ENCODE measurements at regions not wholly inside any gene's neighbourhood (a gene's known extent, or its start where the extent isn't known, plus 50 kb on each side); places are given as distances from the start of the nearest gene placed in this dataset.

GRCh38 chr13:90416938-90417337 lies 930.5 kb upstream of the MIR17HG start:
- H3K36me3 Mint-ChIP-seq (ENCODE audit: low read depth), result no peaks in the 10 kb centered on the region
- H3K4me1 Mint-ChIP-seq, result no peaks in the 10 kb centered on the region
- ATAC-seq (replicated peaks), result no peak
- H3K27me3 Mint-ChIP-seq, result no peaks in the 10 kb centered on the region
- no peak overlapping the region for H3K27ac Mint-ChIP-seq
- H3K9me3 Mint-ChIP-seq, result peaks cover 5% of the 10 kb centered on the region
- H3K4me3 Mint-ChIP-seq, result no peak overlapping the region

GRCh38 chr13:90420683-90421082 lies 926.8 kb upstream of the MIR17HG start:
- Mint-ChIP-seq H3K4me3 (no peak overlapping the region), H3K27ac (no peak overlapping the region), H3K4me1 (no peaks in the 10 kb centered on the region), H3K36me3 (ENCODE audit: low read depth) (no peaks in the 10 kb centered on the region), H3K9me3 (peaks cover 5% of the 10 kb centered on the region), H3K27me3 (no peaks in the 10 kb centered on the region)
- no peak for ATAC-seq (replicated peaks)

DNA sequence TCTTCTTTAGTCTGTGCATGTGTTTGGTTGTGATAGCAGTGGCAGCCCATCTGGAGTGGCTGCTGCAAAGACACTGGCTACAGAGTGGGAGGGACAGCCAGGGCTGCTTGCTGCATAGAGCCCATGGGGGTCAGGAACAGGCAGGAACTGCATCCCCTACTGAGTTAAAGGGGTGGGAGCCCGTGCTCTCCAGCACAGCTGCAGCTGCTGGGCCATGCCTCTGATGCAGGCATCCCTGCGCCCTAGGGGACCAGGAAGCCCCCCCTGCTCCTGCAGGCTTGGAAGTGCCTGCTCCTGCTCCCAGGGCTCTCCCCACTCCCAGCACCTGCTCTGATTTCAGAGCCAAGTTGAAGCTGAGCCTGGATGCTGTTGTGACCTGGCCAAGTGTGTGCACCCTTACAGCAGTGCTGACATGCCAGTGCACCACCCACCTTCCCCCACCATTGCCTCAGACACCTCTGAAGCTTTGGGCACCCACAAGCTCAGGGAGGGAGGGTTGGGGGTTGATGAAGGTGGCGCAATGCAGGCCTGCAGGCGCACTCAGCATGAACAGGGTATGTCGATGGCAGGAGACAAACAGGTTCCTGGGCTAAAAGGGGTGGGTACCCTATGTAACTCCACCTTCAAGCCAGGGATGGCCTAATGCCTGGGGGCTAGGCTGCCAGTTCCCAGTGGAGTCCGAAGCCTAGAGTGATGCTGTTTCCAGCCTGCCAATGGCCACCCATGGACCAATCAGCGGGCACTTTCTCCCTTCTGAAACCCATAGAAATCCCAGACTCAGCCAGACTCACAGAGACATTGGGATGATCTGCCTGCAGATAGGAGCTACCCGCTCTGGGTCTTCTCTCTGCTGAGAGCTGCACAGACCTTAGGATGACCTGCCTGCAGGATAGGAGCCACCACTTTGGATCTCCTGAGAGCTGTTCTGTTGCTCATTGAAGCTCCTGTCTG lies 919.9 kb upstream of the MIR17HG start:
- Mint-ChIP-seq H3K36me3 (ENCODE audit: low read depth) (no peaks in the 10 kb centered on the region), H3K4me1 (no peaks in the 10 kb centered on the region), H3K4me3 (no peak overlapping the region), H3K9me3 (peaks cover 16% of the 10 kb centered on the region), H3K27ac (no peak overlapping the region), H3K27me3 (no peaks in the 10 kb centered on the region)
- no peak for ATAC-seq (replicated peaks)

- no peak overlapping the region for H3K27ac Mint-ChIP-seq
- no peak for ATAC-seq (replicated peaks)
- H3K4me1 Mint-ChIP-seq, result no peaks in the 10 kb centered on the region
- peaks cover 22% of the 10 kb centered on the region for H3K9me3 Mint-ChIP-seq
- H3K27me3 Mint-ChIP-seq, result no peaks in the 10 kb centered on the region
- no peak overlapping the region for H3K4me3 Mint-ChIP-seq
- no peaks in the 10 kb centered on the region for H3K36me3 Mint-ChIP-seq (ENCODE audit: low read depth)
Observed at GRCh38 chr13:90428522-90429210, 918.8 kb upstream of the MIR17HG start.

GRCh38 chr13:90430127-90430526 lies 917.4 kb upstream of the MIR17HG start:
- H3K27ac Mint-ChIP-seq, result no peak overlapping the region
- no peaks in the 10 kb centered on the region for H3K27me3 Mint-ChIP-seq
- no peak overlapping the region for H3K4me3 Mint-ChIP-seq
- no peaks in the 10 kb centered on the region for H3K36me3 Mint-ChIP-seq (ENCODE audit: low read depth)
- peaks cover 27% of the 10 kb centered on the region for H3K9me3 Mint-ChIP-seq
- no peaks in the 10 kb centered on the region for H3K4me1 Mint-ChIP-seq
- ATAC-seq (replicated peaks), result no peak

GRCh38 chr13:90436697-90437096 lies 910.8 kb upstream of the MIR17HG start:
- Mint-ChIP-seq H3K4me3 (no peak overlapping the region), H3K4me1 (no peaks in the 10 kb centered on the region), H3K27ac (no peak overlapping the region), H3K27me3 (no peaks in the 10 kb centered on the region), H3K9me3 (peaks cover 24% of the 10 kb centered on the region), H3K36me3 (ENCODE audit: low read depth) (no peaks in the 10 kb centered on the region)
- ATAC-seq (replicated peaks), result no peak

GRCh38 chr13:90438576-90438975 lies 908.9 kb upstream of the MIR17HG start:
- Mint-ChIP-seq H3K4me3 (no peak overlapping the region), H3K36me3 (ENCODE audit: low read depth) (no peaks in the 10 kb centered on the region), H3K4me1 (no peaks in the 10 kb centered on the region), H3K27me3 (no peaks in the 10 kb centered on the region), H3K27ac (no peak overlapping the region), H3K9me3 (peaks cover 15% of the 10 kb centered on the region)
- ATAC-seq (replicated peaks), result no peak

DNA sequence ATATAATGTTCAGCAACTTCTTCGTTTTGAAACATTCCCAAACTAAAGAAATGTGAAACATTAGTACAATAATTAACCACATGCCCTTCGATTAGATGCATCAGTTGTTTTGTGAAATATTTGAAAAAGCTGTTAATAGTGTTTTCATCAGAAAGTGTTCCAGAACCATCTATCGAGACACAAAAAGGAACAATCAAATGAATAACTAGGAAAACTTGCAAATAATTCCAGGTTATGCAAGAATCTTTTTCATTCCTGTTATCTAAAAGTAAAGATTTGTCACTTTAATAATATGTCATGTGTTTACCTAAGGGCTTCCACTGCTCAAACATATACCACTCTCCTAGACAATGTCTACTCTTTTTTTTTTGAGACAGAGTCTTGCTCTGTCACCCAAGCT lies 904.2 kb upstream of the MIR17HG start:
- ATAC-seq (replicated peaks), result no peak
- H3K27me3 Mint-ChIP-seq, result no peaks in the 10 kb centered on the region
- no peak overlapping the region for H3K27ac Mint-ChIP-seq
- H3K36me3 Mint-ChIP-seq (ENCODE audit: low read depth), result no peaks in the 10 kb centered on the region
- H3K4me3 Mint-ChIP-seq, result no peak overlapping the region
- no peaks in the 10 kb centered on the region for H3K4me1 Mint-ChIP-seq
- H3K9me3 Mint-ChIP-seq, result no peaks in the 10 kb centered on the region

GRCh38 chr13:90444232-90444631 lies 903.3 kb upstream of the MIR17HG start:
- no peak for ATAC-seq (replicated peaks)
- H3K27me3 Mint-ChIP-seq, result no peaks in the 10 kb centered on the region
- H3K4me1 Mint-ChIP-seq, result no peaks in the 10 kb centered on the region
- no peaks in the 10 kb centered on the region for H3K36me3 Mint-ChIP-seq (ENCODE audit: low read depth)
- H3K9me3 Mint-ChIP-seq, result no peaks in the 10 kb centered on the region
- no peak overlapping the region for H3K27ac Mint-ChIP-seq
- no peak overlapping the region for H3K4me3 Mint-ChIP-seq

GRCh38 chr13:90445179-90445578 lies 902.3 kb upstream of the MIR17HG start:
- H3K27ac Mint-ChIP-seq, result no peak overlapping the region
- no peak overlapping the region for H3K4me3 Mint-ChIP-seq
- no peaks in the 10 kb centered on the region for H3K36me3 Mint-ChIP-seq (ENCODE audit: low read depth)

GRCh38 chr13:90447034-90447733 lies 900.3 kb upstream of the MIR17HG start:
- Mint-ChIP-seq H3K4me1 (no peaks in the 10 kb centered on the region), H3K36me3 (ENCODE audit: low read depth) (no peaks in the 10 kb centered on the region), H3K9me3 (no peaks in the 10 kb centered on the region), H3K27me3 (no peaks in the 10 kb centered on the region), H3K4me3 (no peak overlapping the region), H3K27ac (no peak overlapping the region)
- ATAC-seq (replicated peaks), result no peak

More at GRCh38 chr13:90445179-90445578, 902.3 kb upstream of the MIR17HG start:
- no peak for ATAC-seq (replicated peaks)
- Mint-ChIP-seq H3K9me3 (no peaks in the 10 kb centered on the region), H3K4me1 (no peaks in the 10 kb centered on the region), H3K27me3 (no peaks in the 10 kb centered on the region)

DNA sequence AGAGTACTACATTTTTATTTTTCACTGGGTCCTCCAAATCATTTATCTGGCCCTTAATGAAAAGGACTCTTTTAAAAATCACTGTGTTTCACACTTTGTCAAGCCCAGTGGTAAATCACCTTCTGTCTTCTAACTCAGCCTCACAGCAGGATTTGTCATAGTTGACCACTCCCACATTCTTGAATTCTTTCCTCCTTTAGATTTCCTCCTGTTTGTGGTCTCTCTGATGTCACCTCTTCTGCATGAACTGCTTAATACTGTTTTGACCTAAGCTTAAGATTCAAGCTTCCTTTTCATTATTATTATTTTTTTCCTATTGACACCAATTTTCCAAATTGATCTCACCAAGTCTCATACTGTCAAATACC lies 899.8 kb upstream of the MIR17HG start:
- ATAC-seq (replicated peaks), result no peak
- no peaks in the 10 kb centered on the region for H3K4me1 Mint-ChIP-seq
- no peaks in the 10 kb centered on the region for H3K36me3 Mint-ChIP-seq (ENCODE audit: low read depth)
- no peak overlapping the region for H3K4me3 Mint-ChIP-seq
- no peaks in the 10 kb centered on the region for H3K9me3 Mint-ChIP-seq
- no peak overlapping the region for H3K27ac Mint-ChIP-seq
- H3K27me3 Mint-ChIP-seq, result no peaks in the 10 kb centered on the region

DNA sequence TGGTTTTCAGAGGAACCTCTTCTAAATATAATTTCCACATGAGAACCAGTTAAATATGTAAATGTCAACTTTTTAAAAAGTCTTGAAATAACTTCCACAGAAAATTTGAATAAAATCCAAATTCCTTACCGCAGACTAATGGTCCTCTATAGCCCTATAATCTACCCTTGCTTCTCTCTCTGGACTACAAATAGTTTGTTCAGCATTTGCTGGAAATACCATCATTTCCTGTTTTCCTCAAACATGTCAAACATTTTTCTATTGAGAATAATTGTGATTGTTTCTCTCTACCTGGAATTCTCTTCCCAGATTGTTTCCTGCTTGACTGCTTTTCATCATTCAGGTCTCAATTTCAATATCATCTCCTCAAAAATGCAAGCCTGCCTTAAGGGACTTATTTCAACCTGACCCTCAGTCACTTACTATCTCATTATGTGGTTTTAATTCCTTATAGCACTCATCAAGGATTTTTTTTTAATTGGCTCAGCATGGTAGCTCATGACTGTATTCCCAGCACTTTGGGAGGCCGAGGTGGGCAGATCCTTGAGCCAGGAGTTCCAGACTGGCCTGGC lies 898.9 kb upstream of the MIR17HG start:
- H3K9me3 Mint-ChIP-seq, result no peaks in the 10 kb centered on the region

GRCh38 chr13:90453342-90453741 lies 894.1 kb upstream of the MIR17HG start:
- Mint-ChIP-seq H3K4me3 (no peak overlapping the region), H3K27me3 (no peaks in the 10 kb centered on the region), H3K4me1 (no peaks in the 10 kb centered on the region), H3K27ac (no peak overlapping the region), H3K36me3 (ENCODE audit: low read depth) (no peaks in the 10 kb centered on the region), H3K9me3 (no peaks in the 10 kb centered on the region)
- no peak for ATAC-seq (replicated peaks)

More for the DNA sequence above, 898.9 kb upstream of the MIR17HG start:
- Mint-ChIP-seq H3K4me1 (no peaks in the 10 kb centered on the region), H3K27me3 (no peaks in the 10 kb centered on the region), H3K36me3 (ENCODE audit: low read depth) (no peaks in the 10 kb centered on the region), H3K4me3 (no peak overlapping the region), H3K27ac (no peak overlapping the region)
- no peak for ATAC-seq (replicated peaks)

All from activated T-helper 17 cell treated with anti-CD3 and anti-CD28 coated beads, Interleukin-2, amount 50 U/mL, for 72 hours (primary cell).